HL-60 (cell line): ENCODE measurements at regions not wholly inside any gene's neighbourhood (a gene's known extent, or its start where the extent isn't known, plus 50 kb on each side); places are given as distances from the start of the nearest gene placed in this dataset.

Experiments used
- DNase-seq, 2 experiments: peaks; one replicate each; pipeline ENCODE4 v3.0.0-alpha.2; 2010 to 2020; ENCODE audit warnings: low read depth in 1 of 2, low spot score in 1 of 2
- H3K27ac ChIP-seq: fragments of 250-450 bp; sonication (Bioruptor Pico); replicated peaks from 2 replicates; pipeline ENCODE4 v1.5.1; 2020; ENCODE audit warnings: mild to moderate bottlenecking, moderate library complexity
- H3K27me3 ChIP-seq: fragments of 250-450 bp; sonication (Bioruptor Pico); 2 replicates; pipeline ENCODE4 v1.5.1; 2021; ENCODE audit warnings: mild to moderate bottlenecking, moderate library complexity; ENCODE audit not compliant: insufficient read depth, poor library complexity, severe bottlenecking
- H3K4me3 ChIP-seq: replicated peaks from 2 replicates; pipeline ENCODE4 v1.5.1; 2011; ENCODE audit warnings: mild to moderate bottlenecking, control low read depth, low read length; ENCODE audit not compliant: insufficient read depth
- GABPA ChIP-seq: IDR thresholded peaks from 2 replicates; pipeline ENCODE4 v1.6.1; 2012; ENCODE audit warnings: low read depth
- POLR2AphosphoS5 ChIP-seq: IDR thresholded peaks from 2 replicates; pipeline ENCODE4 v1.6.1; 2012; ENCODE audit warnings: low read depth
- SPI1 ChIP-seq: IDR thresholded peaks from 2 replicates; pipeline ENCODE4 v1.6.1; 2012; ENCODE audit warnings: low read depth, mild to moderate bottlenecking, borderline replicate concordance
- TF ChIP-seq, protein P1 (sequence below): IDR thresholded peaks from one replicate; pipeline ENCODE4 v1.5.1; 2011; ENCODE audit warnings: low read length, control low read depth, inconsistent platforms; ENCODE audit not compliant: insufficient read depth
- TF ChIP-seq, protein P2 (sequence below): IDR thresholded peaks from 2 replicates; pipeline ENCODE4 v1.6.1; 2012; ENCODE audit warnings: low read depth; ENCODE audit not compliant: insufficient replicate concordance

DNA sequence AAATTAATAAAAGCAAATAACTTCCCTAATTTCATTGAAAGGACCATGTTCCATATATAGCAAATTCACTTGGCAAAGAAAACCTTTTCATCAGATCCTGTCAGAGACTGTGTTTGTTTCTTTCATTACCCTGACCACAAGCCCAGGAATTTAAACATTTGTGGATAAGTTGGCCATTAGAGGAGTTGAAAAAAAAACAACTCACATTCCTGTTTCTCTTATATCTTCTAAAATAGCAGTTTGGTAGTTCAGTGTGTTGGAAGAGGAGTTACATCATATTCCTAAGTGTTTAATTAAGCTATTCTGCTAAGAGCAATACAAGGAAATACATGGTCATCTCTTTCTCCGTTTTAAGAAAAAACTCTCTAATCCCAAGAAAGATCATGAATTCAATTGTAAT, 505.6 kb downstream of the TLE1 start:
- DNase-seq, result no peak
- Histone ChIP-seq H3K4me3 (no peak overlapping the region), H3K27ac (no peak overlapping the region), H3K27me3 (no peaks in the 10 kb centered on the region)
- TF ChIP-seq SPI1, result no peak
- TF ChIP-seq, protein P1, sequence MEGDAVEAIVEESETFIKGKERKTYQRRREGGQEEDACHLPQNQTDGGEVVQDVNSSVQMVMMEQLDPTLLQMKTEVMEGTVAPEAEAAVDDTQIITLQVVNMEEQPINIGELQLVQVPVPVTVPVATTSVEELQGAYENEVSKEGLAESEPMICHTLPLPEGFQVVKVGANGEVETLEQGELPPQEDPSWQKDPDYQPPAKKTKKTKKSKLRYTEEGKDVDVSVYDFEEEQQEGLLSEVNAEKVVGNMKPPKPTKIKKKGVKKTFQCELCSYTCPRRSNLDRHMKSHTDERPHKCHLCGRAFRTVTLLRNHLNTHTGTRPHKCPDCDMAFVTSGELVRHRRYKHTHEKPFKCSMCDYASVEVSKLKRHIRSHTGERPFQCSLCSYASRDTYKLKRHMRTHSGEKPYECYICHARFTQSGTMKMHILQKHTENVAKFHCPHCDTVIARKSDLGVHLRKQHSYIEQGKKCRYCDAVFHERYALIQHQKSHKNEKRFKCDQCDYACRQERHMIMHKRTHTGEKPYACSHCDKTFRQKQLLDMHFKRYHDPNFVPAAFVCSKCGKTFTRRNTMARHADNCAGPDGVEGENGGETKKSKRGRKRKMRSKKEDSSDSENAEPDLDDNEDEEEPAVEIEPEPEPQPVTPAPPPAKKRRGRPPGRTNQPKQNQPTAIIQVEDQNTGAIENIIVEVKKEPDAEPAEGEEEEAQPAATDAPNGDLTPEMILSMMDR, result no peak
- TF ChIP-seq POLR2AphosphoS5, result no peak

DNA sequence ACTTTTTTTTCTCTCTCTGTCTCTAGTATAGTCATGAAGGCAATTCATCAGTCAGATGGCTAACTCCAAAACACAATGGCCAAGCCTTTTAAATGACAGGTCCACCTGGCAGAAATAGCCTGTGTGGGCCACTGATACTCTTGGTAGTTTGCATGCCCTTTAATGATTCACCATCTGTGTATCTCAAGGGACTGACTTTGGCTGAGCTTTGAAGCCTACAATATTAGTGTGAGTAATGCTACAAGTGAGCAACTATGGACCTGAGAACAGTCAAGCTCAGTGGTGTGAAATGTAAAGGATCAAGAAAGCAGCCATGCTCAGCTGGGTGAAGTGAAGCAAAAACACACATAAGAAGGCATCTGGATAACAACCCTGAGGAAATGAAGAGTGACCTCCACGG, 506.9 kb downstream of the TLE1 start:
- Histone ChIP-seq H3K27ac (no peak overlapping the region), H3K4me3 (no peak overlapping the region), H3K27me3 (no peaks in the 10 kb centered on the region)
- no peak for DNase-seq
- TF ChIP-seq, protein P1, result no peak
- TF ChIP-seq GABPA (no peak), POLR2AphosphoS5 (no peak), SPI1 (no peak)
- TF ChIP-seq, protein P2, sequence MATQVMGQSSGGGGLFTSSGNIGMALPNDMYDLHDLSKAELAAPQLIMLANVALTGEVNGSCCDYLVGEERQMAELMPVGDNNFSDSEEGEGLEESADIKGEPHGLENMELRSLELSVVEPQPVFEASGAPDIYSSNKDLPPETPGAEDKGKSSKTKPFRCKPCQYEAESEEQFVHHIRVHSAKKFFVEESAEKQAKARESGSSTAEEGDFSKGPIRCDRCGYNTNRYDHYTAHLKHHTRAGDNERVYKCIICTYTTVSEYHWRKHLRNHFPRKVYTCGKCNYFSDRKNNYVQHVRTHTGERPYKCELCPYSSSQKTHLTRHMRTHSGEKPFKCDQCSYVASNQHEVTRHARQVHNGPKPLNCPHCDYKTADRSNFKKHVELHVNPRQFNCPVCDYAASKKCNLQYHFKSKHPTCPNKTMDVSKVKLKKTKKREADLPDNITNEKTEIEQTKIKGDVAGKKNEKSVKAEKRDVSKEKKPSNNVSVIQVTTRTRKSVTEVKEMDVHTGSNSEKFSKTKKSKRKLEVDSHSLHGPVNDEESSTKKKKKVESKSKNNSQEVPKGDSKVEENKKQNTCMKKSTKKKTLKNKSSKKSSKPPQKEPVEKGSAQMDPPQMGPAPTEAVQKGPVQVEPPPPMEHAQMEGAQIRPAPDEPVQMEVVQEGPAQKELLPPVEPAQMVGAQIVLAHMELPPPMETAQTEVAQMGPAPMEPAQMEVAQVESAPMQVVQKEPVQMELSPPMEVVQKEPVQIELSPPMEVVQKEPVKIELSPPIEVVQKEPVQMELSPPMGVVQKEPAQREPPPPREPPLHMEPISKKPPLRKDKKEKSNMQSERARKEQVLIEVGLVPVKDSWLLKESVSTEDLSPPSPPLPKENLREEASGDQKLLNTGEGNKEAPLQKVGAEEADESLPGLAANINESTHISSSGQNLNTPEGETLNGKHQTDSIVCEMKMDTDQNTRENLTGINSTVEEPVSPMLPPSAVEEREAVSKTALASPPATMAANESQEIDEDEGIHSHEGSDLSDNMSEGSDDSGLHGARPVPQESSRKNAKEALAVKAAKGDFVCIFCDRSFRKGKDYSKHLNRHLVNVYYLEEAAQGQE, result no peak

DNA sequence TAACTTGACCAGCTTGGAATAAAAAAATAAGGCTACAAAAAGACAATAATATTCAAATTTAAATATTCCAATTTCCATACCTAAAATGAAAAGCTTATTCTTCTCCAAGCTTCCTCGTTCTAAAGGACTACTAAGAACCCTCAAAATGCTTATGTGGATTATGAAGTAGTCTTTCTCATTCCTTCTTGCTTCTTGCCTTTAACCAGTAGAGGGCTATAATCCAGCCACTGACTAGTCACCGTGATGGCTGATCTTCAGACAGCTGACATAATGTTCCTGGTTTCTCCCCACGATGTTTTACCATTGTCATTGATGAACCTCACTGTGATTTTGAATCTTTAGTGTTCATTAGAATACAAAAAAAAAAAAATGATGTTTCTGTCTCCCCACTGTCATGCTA, 515.3 kb downstream of the TLE1 start:
- TF ChIP-seq, protein P2, result no peak
- no peak for TF ChIP-seq POLR2AphosphoS5
- TF ChIP-seq, protein P1, result no peak
- no peak for TF ChIP-seq GABPA
- TF ChIP-seq SPI1, result no peak
- DNase-seq, result no peak
- Histone ChIP-seq H3K4me3 (no peak overlapping the region), H3K27ac (no peak overlapping the region), H3K27me3 (no peaks in the 10 kb centered on the region)

DNA sequence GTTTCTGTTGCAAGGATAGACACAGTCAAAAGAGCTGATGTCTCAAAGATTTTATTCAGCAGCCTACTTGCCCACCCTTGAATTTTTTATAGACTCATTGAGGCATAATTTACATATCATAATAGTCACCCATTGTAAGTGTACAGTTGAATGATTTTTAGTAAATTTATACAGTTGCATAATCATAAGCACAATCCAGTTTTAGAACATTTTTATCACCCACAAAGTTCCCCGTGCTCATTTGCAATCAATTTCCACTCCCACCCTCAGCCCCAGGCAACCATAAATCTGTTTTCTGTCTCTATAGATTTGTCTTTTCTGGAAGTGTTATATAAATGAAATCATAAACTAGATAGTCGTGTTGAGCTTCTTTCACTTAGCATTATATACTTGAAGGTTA, 517.7 kb downstream of the TLE1 start:
- TF ChIP-seq SPI1 (no peak), POLR2AphosphoS5 (no peak), GABPA (no peak)
- TF ChIP-seq, protein P2, result no peak
- TF ChIP-seq, protein P1, result no peak
- Histone ChIP-seq H3K27me3 (no peaks in the 10 kb centered on the region), H3K4me3 (no peak overlapping the region), H3K27ac (no peak overlapping the region)
- no peak for DNase-seq
